Lower leg skin (tissue), 4 donors: ENCODE measurements at regions not wholly inside any gene's neighbourhood (a gene's known extent, or its start where the extent isn't known, plus 50 kb on each side); places are given as distances from the start of the nearest gene placed in this dataset.

Experiments
- DNase-seq, 2 donors: peaks; one replicate each; pipeline ENCODE4 v3.0.0-alpha.2; 2019; ENCODE audit warnings: low spot score in 2 of 2
- H3K4me3 ChIP-seq: fragments of 200-600 bp; sonication (generic); 2 replicates; pipeline ENCODE4 v1.5.1; 2017; ENCODE audit warnings: mild to moderate bottlenecking, low read depth; ENCODE audit not compliant: poor library complexity, severe bottlenecking
- CTCF ChIP-seq, 3 donors: fragments of 450-650 bp; IDR thresholded peaks; one replicate each; pipeline ENCODE4 v1.5.1; 2016; ENCODE audit warnings: antibody characterized with exemption in 3 of 3, mild to moderate bottlenecking in 3 of 3, moderate library complexity in 2 of 3
- POLR2A ChIP-seq, 2 donors: fragments of 450-650 bp; IDR thresholded peaks; one replicate each; pipeline ENCODE4 v1.6.1; 2016 to 2017; ENCODE audit warnings: antibody characterized with exemption in 2 of 2, mild to moderate bottlenecking in 1 of 2, moderate library complexity in 1 of 2
- WGBS, 2 donors: methylation state at CpG; one replicate each; pipeline ENCODE4 v1.1.5; 2018; 5-methylcytosine and 5-hydroxymethylcytosine counted together
- intact Hi-C: fragments of 100-400 bp; cut with DNase I; formaldehyde crosslinking; loops from one replicate; pipeline ENCODE4 v1.15.0; 2023; ENCODE audit warnings: low total_unique reads

- no peak for DNase-seq
- WGBS, 2 donors = 93 to 95% methylated on average over 23 to 25 of the region's 28 CpGs
- intact Hi-C loops = no loop called here
- TF ChIP-seq CTCF (IDR thresholded peaks at IDR 0.05) (no peak), POLR2A (IDR thresholded peaks at IDR 0.05) (no peak)
- no peak overlapping the region for H3K4me3 ChIP-seq
These were observed 248.9 kb downstream of the GLI2 start for GRCh38 chr2:120984452-120985173.

- intact Hi-C loops = no loop called here
- no peak for TF ChIP-seq POLR2A (IDR thresholded peaks at IDR 0.05)
- TF ChIP-seq CTCF (IDR thresholded peaks at IDR 0.05) = no peak
- no peak for DNase-seq
- no peak overlapping the region for H3K4me3 ChIP-seq
- 90 to 96% methylated on average over 12 of the region's 12 CpGs for WGBS, 2 donors
These were observed 249.7 kb downstream of the GLI2 start for GRCh38 chr2:120985174-120985996.

GRCh38 chr2:120985997-120986651 is 250.5 kb downstream of the GLI2 start:
- no peak for TF ChIP-seq CTCF (IDR thresholded peaks at IDR 0.05)
- no peak for TF ChIP-seq POLR2A (IDR thresholded peaks at IDR 0.05)

GRCh38 chr2:120986898-120987650 is 251.4 kb downstream of the GLI2 start:
- 93 to 96% methylated on average over 9 of the region's 9 CpGs for WGBS, 2 donors
- intact Hi-C loops = no loop called here
- peak in 1 of 2 donors; percentile 59 for DNase-seq

More at GRCh38 chr2:120985997-120986651, 250.5 kb downstream of the GLI2 start:
- DNase-seq = peak in 1 of 2 donors; percentile 83
- WGBS, 2 donors = 90 to 93% methylated on average over 17 to 26 of the region's 27 CpGs
- intact Hi-C loops = no loop called here
- no peak overlapping the region for H3K4me3 ChIP-seq

More at GRCh38 chr2:120986898-120987650, 251.4 kb downstream of the GLI2 start:
- TF ChIP-seq POLR2A (IDR thresholded peaks at IDR 0.05) (no peak), CTCF (IDR thresholded peaks at IDR 0.05) (no peak)
- no peak overlapping the region for H3K4me3 ChIP-seq
